GM19099 (cell line): ENCODE measurements at regions not wholly inside any gene's neighbourhood (a gene's known extent, or its start where the extent isn't known, plus 50 kb on each side); places are given as distances from the start of the nearest gene placed in this dataset.

Source experiments
- POLR2A ChIP-seq: IDR thresholded peaks from 3 replicates; pipeline ENCODE4 v1.6.1; 2011; ENCODE audit warnings: low read depth; ENCODE audit not compliant: insufficient read length; ENCODE audit errors: extremely low read depth

DNA sequence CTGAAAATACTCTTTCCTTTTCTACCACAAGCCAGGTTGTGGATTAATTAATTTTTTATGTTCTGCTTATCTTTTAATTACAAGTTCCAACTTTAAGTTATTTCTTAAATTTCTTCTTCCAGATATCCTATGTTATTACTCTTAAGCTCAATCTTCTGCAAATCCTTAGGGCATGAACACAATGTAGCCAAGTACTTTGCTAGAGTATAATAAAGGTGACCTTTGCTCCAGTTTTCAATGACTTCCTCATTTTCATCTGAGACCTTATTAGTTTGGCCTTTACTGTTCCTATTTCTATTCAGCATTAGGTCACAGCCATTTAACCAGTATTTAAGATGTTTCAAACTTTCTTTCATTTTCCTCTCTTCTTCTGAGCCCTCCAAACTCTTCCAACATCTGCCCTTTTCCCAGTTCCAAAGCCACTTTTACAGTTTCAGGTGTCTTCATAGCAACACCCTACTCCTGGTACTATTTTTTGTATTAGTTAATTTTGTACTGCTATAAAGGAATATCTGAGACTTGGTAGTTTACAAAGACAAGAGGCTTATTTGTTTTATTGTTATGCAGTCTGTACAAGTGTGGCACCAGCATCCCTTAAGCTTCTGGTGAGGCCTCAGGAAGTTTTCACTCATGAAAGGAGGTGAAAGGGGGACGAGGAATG, 886.2 kb upstream of the GHITM start:
- no peak for TF ChIP-seq POLR2A

DNA sequence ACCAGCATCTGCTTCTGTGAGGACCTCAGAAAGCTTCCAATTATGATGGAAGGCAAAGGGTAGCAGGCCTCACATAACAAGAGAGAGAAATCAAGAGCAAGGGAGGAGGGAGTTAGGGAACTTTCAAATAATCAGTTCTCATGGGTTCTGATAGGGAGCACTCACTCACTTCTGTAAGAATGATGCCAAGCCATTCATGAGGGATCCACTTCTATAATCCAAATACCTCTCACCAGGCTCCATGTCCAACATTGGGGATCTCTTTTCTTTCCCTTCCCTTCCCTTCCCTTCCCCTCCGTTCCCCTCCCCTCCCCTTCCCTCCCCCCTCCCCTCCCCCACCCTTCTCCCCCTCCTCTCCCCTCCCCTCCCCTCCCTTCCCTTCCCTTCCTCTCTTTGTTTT, 884.6 kb upstream of the GHITM start:
- TF ChIP-seq POLR2A, result no peak

DNA sequence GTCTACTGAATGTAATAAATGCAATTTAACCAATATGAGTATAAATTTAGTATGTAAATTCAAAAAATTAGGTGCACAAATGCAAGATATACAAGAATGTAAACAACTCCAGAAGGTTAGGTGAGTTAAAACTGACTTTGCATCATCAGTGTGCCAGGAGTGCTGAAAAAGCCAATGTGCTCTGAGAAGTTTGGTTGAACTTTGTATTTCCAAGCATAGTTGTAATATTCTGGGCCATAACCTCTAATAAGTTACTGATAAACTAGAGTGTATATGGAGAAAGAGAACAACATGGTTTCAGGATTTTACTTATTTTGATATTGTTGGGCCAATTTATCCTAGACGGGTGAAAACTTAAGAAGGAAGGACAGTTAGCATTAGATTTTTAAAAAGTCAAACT, 876.9 kb upstream of the GHITM start:
- no peak for TF ChIP-seq POLR2A

DNA sequence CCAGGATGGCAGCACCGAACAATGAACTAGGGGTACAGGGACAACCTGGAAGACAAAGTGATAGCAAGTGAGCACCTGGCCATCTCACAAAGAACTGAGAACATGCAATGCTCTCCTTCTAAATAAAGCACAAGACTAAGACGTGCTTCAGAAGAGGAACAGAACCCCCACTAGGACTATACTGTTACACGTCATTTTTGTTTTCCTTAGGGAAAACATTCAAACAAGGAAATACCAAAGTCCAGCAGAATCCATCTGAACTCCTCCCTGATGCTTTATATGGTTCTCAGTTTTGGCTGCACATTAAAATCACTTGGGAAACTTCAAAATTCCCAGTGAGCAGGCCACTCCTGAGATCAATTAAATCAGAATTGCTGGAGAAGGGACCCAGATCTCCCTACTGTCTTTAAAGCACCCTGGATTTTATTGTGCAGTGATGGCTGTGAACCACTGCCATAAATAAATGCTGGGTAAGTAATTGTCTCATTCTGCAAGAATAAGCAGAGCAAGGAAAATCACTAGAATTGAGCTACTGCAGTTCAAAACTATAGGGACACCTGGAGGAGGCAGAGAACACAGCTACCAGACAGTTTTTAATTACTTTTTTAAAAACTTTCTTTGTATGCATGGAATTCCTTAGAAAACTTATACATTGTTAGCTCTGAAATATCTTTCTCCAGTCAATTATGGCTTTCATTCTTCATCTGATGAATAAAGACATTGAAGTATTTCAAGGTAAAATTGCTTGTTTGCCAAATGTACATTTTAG, 866.5 kb upstream of the GHITM start:
- no peak for TF ChIP-seq POLR2A

DNA sequence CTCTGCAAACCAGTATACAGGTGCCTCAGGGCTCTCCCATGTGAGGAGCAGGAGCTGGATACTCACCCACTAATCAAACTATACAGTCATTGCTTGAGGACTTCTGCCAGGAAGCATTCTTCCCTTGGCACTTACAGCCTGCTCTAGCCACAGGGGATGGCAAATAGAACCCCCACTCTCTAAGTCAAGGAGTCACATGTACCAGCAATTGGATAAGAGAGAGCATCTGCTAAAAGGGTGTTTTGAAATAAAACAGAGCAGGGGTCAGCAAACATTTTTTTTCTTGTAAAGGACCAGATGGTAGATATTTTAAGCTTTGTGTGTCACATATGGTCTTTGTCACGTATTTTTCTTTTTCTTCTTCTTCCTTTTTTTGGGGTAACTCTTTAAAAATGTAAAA, 865.2 kb upstream of the GHITM start:
- TF ChIP-seq POLR2A, result no peak

DNA sequence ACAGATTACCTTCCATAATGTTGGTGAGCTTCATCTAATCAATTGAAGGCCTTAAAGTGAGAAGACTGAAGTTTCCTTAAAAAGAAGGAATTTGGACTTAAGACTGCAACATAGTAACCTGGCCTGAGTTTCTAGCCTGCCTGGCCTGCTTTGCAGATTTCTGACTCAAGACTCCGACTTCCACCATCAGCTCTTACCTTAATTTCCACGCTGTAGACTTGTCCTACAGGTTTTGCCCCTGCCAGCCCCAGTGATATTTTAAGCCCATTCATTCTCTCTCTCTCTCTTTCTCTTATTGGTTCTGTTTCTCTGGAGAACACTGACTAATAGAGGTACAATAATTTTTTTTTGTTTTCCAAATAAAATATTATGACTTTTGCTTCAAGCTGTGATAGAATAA, 862.3 kb upstream of the GHITM start:
- no peak for TF ChIP-seq POLR2A

DNA sequence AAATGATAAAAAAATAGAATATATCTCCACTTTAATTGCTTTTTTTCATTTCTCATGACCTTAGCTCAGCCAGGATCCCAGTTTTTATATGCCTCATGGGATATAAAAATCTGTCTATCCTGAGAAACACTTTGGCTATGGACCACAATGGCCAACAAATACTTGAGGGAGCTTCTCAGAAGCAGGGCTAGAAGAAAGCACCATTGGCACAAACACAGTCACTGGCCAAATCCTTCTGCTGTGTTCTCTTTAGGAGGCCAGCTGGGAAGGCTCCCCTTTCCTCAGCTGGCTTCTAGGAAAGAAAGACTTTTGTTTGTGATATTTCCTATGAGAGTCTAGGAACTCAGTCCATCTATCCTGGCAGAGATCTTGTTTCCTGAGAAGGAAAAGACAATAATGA, 856.2 kb upstream of the GHITM start:
- TF ChIP-seq POLR2A, result no peak

DNA sequence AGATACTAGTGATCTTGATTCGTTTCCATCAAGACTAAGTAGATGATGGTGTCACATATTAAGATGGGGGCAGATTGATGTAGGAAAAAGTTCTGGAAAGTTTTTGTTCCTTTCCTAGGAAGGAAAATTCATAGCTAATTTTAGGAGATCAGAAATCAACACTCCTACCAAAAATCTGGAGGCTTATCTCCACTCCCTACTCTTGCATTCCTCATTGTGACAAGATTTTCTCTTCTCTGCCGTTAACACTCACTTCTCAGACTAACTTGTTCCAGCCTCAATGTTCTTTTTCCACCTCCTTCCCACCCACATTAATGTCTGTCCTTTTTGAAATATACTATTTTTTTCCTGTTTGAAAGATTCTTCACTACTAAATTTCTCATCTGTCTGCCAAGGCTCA, 851.9 kb upstream of the GHITM start:
- TF ChIP-seq POLR2A, result no peak

DNA sequence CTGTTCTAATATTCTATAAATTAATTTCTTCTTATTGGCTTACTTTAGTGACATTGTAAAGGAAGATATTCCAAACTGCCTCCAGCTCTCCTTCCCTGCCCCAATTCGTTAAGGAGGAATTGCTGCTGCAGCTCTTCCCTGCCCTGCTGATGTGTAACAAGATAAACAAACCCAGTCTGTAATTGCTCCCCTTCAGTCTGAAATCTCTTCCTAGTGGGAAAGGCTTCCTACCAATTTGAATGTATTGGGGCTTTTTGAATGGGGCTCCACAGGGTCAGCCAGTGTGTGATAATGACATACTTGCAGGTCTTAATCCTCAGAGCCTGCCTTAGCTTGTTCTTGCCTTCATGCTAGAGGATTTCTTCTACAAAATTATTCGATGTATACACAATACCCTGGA, 849.9 kb upstream of the GHITM start:
- no peak for TF ChIP-seq POLR2A

DNA sequence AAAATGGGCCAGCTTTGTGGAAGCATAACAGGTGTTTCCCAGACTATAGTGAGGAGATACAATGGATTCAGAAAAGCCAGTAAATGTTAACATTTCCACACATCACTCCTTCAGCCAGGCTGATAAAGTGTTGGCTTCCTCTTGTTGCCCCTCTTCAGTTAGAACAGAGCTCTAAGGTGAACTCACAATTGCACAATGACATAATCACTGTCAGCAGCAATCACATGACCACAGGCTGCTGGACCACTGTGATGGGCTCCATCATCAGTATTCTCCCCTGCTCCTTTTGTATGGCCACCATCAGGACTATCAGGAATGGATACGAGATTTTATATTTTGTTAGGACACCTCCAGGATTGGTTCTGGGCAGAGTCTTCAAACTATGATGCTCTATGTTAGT, 849.4 kb upstream of the GHITM start:
- no peak for TF ChIP-seq POLR2A

DNA sequence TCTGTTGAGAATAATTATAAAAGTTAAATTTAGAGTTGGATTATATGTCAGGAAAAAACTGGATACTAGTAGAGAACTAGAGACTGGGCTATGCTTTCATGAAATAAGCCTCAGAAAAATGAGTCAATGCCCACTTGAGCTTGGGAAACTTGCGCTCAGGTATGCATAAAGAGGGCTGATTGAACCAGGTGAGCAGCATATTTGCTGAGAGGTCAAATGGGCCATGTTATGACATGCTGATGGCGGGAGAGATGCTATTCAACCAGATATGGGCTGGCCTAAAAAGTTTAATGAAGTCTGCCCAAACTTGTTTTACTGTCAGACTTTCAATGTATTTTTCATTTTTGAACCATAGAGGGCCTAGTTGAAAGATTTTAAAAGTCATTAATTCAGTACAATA, 837.6 kb upstream of the GHITM start:
- no peak for TF ChIP-seq POLR2A

DNA sequence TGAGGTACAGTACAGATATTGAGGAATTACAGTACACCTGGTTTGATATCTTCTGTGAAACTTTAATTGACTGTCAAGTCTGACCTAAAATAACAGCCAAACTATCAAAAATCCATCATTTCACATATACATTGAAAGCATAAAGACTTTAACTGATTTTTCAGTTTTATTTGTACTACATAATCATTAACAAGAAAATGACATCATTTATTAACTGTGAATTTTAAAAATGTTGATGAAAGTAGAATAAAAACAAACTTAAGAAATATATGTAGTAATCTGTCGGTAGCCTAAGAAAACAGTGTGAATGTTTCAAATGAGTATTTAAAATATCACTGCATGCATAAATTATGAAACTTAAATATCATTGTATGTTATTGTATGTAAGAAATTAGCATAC, 836.7 kb upstream of the GHITM start:
- TF ChIP-seq POLR2A, result no peak

DNA sequence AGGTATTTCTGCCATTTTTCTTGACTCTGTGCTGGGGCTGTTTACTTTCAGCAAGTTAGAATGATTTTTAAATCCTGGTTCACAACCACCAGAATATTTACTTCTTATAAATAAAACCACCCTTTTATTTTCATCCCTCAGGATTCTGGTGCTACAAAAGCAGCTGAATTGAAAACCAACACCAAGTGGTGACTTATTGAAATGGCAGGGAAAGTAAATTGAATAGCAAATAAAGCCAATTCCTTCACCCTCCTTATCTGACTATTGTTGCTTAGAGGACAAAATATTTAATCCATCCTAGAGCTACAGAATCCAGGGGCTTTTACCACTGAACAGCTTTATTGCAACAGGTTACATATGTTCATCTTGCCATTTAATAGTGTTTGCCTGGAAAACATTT, 828.6 kb upstream of the GHITM start:
- no peak for TF ChIP-seq POLR2A

DNA sequence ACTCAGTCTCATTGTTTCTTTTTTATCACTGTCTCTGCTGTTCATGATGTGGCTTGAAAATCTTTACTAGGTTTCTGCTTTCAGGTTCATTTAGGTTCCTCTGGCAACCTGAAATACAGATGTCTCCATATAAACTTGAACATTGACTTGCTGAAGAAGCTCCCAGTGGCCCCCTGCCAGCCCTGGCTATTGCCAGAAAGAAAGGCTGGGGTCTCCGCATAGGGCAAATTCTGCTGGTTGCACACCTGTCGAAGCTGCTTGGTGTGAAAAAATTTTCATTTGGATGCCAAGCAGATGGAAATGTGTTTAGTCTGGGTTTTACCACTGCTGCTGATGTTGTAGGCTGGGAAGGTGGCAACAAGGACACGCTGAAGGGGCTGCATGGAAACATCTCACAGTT, 826.7 kb upstream of the GHITM start:
- TF ChIP-seq POLR2A, result no peak

DNA sequence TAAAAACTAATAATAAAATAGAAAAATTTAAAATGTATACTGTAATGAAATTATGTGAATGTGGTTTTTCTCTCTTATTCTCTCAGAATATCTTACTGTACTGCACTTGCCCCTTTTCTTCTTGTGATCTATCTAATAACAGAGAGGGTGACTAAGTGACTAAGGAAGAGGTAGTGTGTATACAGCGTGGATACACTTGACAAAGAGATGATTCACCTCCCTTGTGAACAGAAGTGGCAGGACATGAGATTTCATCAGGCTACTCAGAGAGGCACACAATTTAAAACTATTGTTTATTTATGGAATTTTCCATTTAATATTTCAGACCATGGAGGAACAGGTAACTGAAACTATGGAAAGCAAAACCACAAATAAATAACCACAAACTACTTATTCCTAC, 806.6 kb upstream of the GHITM start:
- no peak for TF ChIP-seq POLR2A

DNA sequence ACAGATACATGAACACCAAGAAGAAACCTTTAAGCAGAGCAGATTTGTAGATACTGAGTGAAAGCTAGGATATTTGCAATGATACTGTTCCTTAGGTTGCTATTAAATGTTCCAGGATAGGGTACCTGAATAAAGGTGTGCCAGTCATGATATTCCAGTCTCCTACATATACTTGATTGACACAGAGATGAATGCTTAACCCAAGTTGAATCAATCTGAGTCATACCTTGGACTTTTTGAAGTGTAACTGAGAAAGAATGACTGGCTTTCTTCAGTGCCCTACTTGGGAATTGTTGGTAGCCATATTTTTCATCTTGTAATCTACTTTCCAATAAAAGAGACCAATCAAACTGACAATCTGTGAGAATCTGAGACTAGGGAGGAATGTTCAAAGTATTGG, 805.7 kb upstream of the GHITM start:
- no peak for TF ChIP-seq POLR2A

DNA sequence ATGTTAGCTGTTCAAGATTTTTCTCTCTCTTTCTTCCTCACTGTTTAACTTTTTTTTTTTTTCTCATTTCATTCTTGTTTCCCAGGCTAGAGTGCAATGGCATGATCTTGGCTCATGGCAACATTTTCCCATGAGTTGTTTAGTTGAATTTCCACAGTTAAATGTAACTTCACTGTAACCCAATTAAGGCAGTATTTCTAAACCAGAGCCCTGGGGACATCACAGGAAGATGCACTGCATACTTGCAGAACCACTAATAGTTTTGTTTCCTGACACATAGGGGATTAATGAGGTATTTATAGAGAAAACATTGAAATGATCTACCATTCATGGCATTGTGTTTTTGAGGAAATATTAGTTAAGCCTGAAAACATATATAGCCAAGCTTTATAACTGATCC, 795.6 kb upstream of the GHITM start:
- no peak for TF ChIP-seq POLR2A
